ELR (cell line): ENCODE measurements at regions not wholly inside any gene's neighbourhood (a gene's known extent, or its start where the extent isn't known, plus 50 kb on each side); places are given as distances from the start of the nearest gene placed in this dataset.

Source experiments
- DNase-seq: peaks from one replicate; pipeline ENCODE4 v3.0.0-alpha.2; 2015; ENCODE audit warnings: low read depth

DNA sequence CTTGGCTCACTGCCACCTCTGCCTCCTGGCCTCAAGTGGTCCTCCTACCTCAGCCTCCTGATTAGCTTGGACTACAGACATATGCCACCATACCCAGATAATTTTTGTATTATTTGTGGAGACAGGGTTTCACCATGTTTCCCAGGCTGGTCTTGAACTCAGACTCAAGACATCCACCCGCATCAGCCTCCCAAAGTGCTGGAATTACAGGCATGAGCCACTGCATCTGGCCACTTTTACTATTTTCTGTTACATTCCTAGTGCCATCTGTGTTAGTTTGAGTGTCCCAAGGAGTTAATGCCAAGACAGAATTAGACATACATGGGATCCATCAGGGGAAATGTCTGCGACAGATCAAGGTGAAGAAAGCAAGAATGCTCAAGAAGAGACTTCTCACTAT lies 288.2 kb upstream of the CTSO start:
- DNase-seq = no peak

- no peak for DNase-seq
These were observed 284.5 kb upstream of the CTSO start for GRCh38 chr4:156238171-156238570.

DNA sequence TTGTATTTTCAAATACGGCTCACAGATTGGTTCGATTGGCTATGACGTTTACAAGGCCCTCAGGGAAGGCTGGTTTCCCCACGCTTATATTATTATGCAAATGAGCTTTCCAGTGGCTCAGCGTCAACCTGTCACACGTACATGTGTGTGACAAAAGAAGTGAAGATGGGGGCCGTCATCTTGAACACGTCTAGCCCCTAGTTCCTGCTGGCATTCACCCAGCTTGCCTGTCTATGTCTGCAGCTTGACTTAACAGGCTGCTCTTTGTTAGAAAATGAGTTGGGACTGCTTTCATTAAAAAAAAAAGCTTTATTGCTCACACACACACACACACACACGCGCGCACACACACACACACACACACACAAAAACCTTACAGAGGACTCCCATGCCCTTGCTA lies 283.6 kb upstream of the CTSO start:
- no peak for DNase-seq

GRCh38 chr4:156230176-156230575 lies 276.5 kb upstream of the CTSO start:
- DNase-seq = no peak

GRCh38 chr4:156228676-156229075 lies 275.0 kb upstream of the CTSO start:
- no peak for DNase-seq

DNA sequence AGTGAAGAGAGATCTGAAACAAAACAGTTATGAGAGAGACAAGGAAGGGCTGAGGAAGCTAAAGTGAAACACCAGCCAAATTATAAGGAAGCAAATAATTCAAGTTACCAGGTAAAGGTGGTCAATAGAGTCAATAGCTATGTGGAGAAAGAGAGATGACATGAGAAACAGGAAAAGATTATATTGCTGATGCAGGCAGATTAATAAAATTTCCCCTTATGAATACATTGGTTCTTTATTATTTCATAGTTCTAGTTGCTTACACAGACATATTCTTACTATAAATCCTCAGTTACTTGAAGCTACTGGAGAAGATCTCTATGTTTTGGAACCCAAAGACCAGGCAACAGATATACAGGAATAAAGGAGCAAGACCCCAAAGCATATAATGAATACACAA lies 273.7 kb upstream of the CTSO start:
- DNase-seq = no peak

DNA sequence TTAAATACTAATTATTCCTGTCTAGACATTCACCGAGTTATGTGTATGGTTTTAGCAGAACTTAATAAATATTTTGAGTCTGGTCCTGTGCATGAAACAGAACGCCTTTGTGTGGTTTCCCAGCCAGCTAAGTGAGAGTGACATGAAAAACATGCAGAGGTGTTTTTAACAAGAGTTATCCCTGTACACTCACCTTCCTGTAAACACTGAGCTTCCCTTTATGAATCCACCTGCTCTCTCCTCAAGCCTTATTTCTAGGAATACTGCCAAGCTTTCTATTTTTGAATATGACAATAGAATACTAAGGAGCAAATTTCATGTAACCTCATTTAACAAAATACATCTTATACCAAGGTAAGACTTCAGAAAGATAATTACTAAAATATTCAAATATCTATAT lies 270.3 kb upstream of the CTSO start:
- DNase-seq = no peak

DNA sequence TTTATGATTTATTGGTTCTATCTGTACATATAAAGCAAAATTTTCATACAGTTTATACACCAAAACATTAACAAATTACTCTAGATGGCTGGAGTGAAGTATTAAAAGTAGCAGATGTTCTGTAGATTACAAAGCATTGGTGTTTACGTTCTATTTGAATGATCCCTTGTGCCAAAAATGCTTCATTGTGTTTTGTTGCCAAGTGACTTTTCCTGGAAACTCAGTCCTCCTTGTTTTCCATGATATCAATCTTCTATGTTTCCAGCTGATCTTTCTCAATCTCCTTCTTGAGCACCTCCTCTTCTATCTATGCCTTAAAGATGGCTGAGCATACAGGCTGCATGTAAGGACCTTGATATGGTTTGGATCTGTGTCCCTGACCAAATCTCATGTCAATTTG lies 263.6 kb upstream of the CTSO start:
- no peak for DNase-seq

DNA sequence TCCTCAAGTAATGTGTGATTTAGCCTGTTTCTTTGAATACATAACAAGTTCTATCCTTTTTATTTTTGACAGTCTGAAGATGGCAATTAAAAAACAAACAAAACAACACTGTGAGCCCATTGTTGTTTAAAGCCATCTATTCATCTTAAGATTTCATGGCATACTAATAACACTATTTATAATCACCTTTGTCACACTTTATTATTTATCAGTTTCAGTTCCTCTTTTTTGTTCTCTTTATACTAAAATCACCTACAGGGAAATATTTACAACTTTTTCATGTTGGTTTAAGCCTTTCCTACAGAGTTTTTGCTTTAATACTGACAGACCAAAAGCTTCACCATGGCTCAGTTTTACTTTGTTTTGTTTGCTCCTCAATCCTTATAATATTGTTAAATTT lies 247.4 kb upstream of the CTSO start:
- DNase-seq = no peak

DNA sequence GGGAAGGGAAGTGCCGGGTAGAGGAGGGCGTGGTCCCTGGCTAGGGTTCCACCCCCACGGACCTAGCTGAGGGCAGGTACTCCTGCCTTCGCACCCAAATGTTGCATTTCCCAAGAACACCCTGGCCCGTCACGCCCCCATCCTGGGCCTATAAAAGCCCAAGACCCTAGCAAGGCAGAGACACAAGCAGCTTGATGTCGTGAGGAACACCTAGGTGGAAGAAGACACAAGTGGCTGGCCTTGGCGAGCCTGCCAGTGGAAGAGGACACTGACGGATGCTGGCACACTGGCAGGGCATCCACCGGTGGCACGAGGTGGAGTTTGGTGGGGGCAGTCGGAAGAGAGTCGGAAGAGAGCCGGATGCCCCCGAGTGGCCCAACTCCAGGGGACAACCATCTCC lies 244.8 kb upstream of the CTSO start:
- no peak for DNase-seq

DNA sequence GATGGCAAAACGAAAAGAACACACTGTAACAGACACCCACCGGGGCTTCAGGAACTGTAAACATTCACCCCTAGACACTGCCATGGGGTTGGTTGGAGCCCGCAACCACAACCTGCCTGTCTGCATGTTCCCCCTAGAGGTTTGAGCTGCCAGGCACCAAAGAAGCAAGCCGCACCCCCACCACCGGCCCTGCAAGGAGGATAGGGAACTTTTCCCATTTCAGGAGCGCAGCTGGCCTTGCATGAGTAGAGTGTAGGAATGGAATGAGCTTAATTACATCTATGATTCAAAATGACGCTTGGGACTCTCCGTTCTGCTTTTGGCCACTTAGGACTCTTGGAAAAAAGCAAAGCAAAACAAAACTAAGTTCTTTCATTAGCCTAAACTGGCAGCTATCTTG lies 243.6 kb upstream of the CTSO start:
- no peak for DNase-seq

- no peak for DNase-seq
These were observed 243.1 kb upstream of the CTSO start for GRCh38 chr4:156196722-156197121.

GRCh38 chr4:156195914-156196313 lies 242.2 kb upstream of the CTSO start:
- DNase-seq = no peak

DNA sequence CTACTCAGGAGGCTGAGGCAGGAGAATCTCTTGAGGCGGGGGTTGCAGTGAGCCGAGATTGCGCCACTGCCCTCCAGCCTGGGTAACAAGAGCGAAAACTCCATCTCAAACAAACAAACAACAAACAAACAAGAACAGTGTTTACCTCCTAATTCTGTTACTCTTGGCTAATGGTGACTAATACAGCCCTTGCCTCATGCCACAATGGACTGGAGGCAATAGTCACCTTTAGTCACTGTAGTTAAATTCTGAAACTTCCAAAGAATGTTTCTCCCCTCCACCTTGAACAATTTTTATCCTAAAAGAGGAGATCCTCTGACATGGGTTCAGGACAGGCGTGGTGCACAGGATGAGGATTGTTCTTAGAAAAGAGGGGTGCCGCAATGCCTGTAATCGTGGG lies 241.2 kb upstream of the CTSO start:
- peak; percentile 56 for DNase-seq

- no peak for DNase-seq
These were observed 240.1 kb upstream of the CTSO start for GRCh38 chr4:156193800-156194199.

- DNase-seq = no peak
These were observed 239.4 kb upstream of the CTSO start for GRCh38 chr4:156193106-156193505.

- DNase-seq = no peak
These were observed 238.4 kb upstream of the CTSO start for GRCh38 chr4:156192033-156192432.

DNA sequence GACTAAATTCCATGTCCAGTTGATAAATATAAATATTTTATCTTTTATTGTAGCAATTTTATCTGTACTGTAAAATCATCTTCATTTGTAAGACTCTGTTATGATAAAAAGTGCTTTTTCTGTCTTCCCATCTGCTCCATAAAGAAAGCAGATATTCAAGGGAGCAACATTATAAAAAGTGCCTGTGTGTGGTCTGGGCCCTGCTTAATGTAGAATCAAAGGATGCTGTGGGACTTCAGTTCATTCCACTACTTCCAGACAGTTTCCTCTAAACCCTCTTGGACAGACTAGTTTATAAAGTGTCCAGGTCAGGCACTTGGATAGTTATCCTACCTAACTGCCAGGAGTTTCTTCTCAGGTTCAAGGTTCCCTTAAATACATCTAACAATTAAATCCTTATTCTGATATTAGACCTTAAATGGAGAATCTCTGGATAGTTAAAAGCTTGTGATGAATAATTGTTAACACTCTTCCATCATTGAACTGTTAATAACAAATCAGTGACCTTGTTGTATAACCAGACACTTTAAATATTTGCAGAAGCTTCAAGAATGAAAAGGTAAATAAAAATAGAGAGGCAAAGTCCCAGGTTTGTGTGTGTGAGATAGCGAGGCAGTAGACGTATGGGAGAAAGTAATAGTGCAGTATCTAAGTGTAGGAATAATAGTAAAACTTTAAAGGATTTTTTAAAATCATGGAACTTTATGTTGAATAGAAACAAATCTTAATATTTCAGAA lies 237.5 kb upstream of the CTSO start:
- DNase-seq = no peak

DNA sequence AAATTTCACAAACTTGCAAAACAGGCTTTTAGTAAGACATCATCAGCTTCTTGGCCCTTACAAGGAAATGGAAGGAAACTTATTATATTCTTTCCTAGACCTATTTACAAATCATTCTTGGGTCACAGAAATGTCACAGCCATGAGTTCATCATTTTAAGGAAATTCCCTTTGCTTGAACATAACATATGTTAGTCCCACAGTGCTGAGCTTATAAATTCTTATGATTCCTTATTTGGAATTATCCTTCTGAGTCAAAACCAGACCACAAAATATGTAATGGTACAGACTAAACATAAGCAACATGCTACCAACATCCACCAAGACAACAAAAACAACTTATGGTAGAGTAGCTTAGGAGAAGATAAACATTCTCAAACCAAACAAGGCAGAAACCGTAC lies 236.9 kb upstream of the CTSO start:
- DNase-seq = peak; percentile 72

DNA sequence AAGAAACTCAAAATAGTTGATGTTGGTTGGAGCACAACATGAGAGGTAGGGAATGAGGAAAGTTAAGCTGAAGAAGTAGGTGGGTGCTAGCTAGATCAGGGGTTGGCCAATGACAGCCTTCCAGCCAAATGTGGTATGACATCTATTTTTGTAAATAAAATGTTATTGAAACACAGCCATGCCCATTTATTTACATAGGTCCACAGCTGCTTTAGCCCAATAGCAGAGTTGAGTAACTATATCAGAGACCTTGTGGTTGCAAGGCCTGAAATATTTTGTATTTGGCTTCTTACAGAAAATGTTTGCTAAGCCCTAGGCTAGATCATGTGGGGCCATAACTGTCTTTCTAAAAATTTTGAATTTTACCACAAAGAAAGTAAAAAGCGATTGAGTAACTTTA lies 234.9 kb upstream of the CTSO start:
- DNase-seq = no peak

DNA sequence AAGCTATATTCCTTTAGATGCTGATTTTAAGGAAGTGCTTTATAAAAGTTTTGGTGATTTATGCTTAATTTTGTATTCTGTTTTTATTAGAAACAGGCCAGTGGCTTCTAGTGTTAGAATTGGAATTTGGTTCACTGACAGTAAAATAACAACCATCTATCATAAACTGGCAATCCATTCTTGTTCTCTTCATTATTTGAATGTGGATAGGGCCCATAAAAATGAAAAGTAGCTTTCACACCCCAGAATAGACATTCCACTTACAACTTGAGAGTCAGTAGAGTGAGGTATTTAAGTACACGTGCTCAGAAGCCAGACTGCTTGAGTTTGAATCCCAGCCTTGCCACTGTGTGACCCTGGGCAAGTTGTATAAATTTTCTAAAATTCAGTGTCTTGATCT lies 232.4 kb upstream of the CTSO start:
- DNase-seq = no peak

GRCh38 chr4:156185514-156186055 lies 231.9 kb upstream of the CTSO start:
- no peak for DNase-seq

DNA sequence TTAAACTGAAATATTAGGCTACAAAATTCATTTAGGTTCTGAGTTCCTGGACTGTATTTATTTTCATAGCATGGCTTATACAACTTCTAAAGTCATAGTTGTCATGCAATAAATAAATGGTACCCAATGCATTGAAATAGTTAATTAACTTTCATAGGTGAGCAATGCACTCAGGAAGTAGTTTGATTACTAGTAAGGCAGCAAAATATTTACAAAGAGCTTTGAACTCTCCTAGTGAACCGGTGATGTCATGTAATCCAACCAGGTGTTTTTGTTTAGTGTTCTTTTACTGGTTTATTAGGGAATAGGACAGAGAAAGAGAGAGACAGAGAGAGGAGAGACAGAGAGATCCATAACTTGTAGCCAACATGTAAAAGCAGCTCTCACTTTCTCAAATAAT lies 228.6 kb upstream of the CTSO start:
- DNase-seq = no peak

- DNase-seq = no peak
These were observed 224.3 kb upstream of the CTSO start for GRCh38 chr4:156177941-156178340.
